Uterus (tissue), 2 donors: ENCODE measurements at regions not wholly inside any gene's neighbourhood (a gene's known extent, or its start where the extent isn't known, plus 50 kb on each side); places are given as distances from the start of the nearest gene placed in this dataset.

Experiments
- CTCF ChIP-seq, 4 experiments: fragments of 200-600 bp in 2 of 4; fragments of 450-650 bp in 2 of 4; sonication (generic) in 2 of 4; IDR thresholded peaks; one replicate each; pipeline ENCODE4 v1.5.1; 2016 to 2019; ENCODE audit warnings: antibody characterized with exemption in 4 of 4, mild to moderate bottlenecking in 2 of 4, moderate library complexity in 1 of 4
- POLR2A ChIP-seq, 2 donors: fragments of 450-650 bp; IDR thresholded peaks; one replicate each; pipeline ENCODE4 v1.6.1; 2016; ENCODE audit warnings: antibody characterized with exemption in 2 of 2, mild to moderate bottlenecking in 1 of 2, moderate library complexity in 1 of 2

DNA sequence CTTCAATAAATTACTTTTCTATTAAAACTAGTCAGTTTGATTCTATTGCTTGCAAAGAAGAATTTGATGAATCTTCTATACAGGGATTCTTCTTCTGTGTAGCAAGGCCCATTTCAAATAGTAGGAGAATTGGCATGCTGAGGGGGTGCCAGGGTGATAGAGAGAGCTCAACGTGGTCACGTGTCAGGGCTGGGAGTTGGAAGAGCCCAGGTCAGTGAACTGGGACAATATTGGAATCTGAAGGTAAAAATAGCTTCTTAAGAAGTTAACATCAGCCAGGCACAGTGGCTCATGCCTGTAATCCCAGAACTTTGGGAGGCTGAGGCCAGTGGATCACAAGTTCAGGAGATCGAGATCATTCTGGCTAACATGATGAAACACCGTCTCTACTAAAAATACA lies 64.1 kb upstream of the TLE1 start:
- TF ChIP-seq CTCF (IDR thresholded peaks at IDR 0.05) (no peak), POLR2A (IDR thresholded peaks at IDR 0.05) (no peak)
